ENCODE measurements at regions not wholly inside any gene's neighbourhood (a gene's known extent, or its start where the extent isn't known, plus 50 kb on each side); places are given as distances from the start of the nearest gene placed in this dataset.

- no peak for DNase-seq
Observed at GRCh38 chr6:48809700-48810099, 653.4 kb downstream of the MMUT start.

- no peak for DNase-seq
Observed at GRCh38 chr6:48809245-48809644, 653.8 kb downstream of the MMUT start.

GRCh38 chr6:48798296-48798695 lies 664.8 kb downstream of the MMUT start:
- no peak for DNase-seq

GRCh38 chr6:48782225-48782624 lies 671.2 kb upstream of the PTCHD4 start:
- DNase-seq, result no peak

GRCh38 chr6:48777411-48777810 lies 666.4 kb upstream of the PTCHD4 start:
- DNase-seq, result no peak

- DNase-seq, result no peak
Observed at GRCh38 chr6:48775157-48775556, 664.2 kb upstream of the PTCHD4 start.

GRCh38 chr6:48774276-48774675 lies 663.3 kb upstream of the PTCHD4 start:
- DNase-seq, result no peak

GRCh38 chr6:48766349-48766748 lies 655.4 kb upstream of the PTCHD4 start:
- DNase-seq, result no peak

GRCh38 chr6:48765352-48765961 lies 654.5 kb upstream of the PTCHD4 start:
- peak; percentile 40 for DNase-seq

GRCh38 chr6:48764286-48765044 lies 653.5 kb upstream of the PTCHD4 start:
- DNase-seq, result no peak

GRCh38 chr6:48757661-48758060 lies 646.7 kb upstream of the PTCHD4 start:
- no peak for DNase-seq

- DNase-seq, result no peak
Observed at GRCh38 chr6:48755315-48755714, 644.3 kb upstream of the PTCHD4 start.

GRCh38 chr6:48754641-48755040 lies 643.6 kb upstream of the PTCHD4 start:
- no peak for DNase-seq

GRCh38 chr6:48750861-48751260 lies 639.9 kb upstream of the PTCHD4 start:
- DNase-seq, result no peak

GRCh38 chr6:48747471-48747870 lies 636.5 kb upstream of the PTCHD4 start:
- no peak for DNase-seq

GRCh38 chr6:48747040-48747439 lies 636.0 kb upstream of the PTCHD4 start:
- DNase-seq, result no peak

- no peak for DNase-seq
Observed at GRCh38 chr6:48744948-48745347, 634.0 kb upstream of the PTCHD4 start.

- no peak for DNase-seq
Observed at GRCh38 chr6:48743738-48744137, 632.7 kb upstream of the PTCHD4 start.

- no peak for DNase-seq
Observed at GRCh38 chr6:48736501-48737206, 625.7 kb upstream of the PTCHD4 start.

GRCh38 chr6:48735846-48736245 lies 624.8 kb upstream of the PTCHD4 start:
- no peak for DNase-seq

- DNase-seq, result no peak
Observed at GRCh38 chr6:48733581-48733980, 622.6 kb upstream of the PTCHD4 start.

GRCh38 chr6:48714699-48715098 lies 603.7 kb upstream of the PTCHD4 start:
- DNase-seq, result no peak

- no peak for DNase-seq
Observed at GRCh38 chr6:48714250-48714649, 603.3 kb upstream of the PTCHD4 start.

- DNase-seq, result no peak
Observed at GRCh38 chr6:48713612-48714011, 602.6 kb upstream of the PTCHD4 start.
